Uterus (tissue), 3 donors: ENCODE measurements at regions not wholly inside any gene's neighbourhood (a gene's known extent, or its start where the extent isn't known, plus 50 kb on each side); places are given as distances from the start of the nearest gene placed in this dataset.
A peak's percentile ranks its signal among the peaks of the same experiment; 100 is the strongest.

ENCODE experiments used
- DNase-seq, 2 donors: peaks; one replicate each; pipeline ENCODE4 v3.0.0-alpha.2; 2019 to 2020
- H3K27ac ChIP-seq, 2 donors: fragments of 200-600 bp; sonication (generic); 1 replicate in 1 of 2; 2 replicates in 1 of 2; pipeline ENCODE4 v1.5.1; 2016 to 2018
- H3K27me3 ChIP-seq, 2 donors: fragments of 200-600 bp; sonication (generic); one replicate each; pipeline ENCODE4 v1.5.1; 2018 to 2019; ENCODE audit warnings: control low read depth in 1 of 2
- H3K36me3 ChIP-seq, 2 donors: fragments of 200-600 bp; sonication (generic); one replicate each; pipeline ENCODE4 v1.5.1; 2019; ENCODE audit warnings: control low read depth in 1 of 2
- H3K4me1 ChIP-seq, 2 donors: fragments of 200-600 bp; sonication (generic); one replicate each; pipeline ENCODE4 v1.5.1; 2018 to 2019; ENCODE audit warnings: control low read depth in 1 of 2
- H3K4me3 ChIP-seq, 2 donors: fragments of 200-600 bp; sonication (generic); 1 replicate in 1 of 2; 2 replicates in 1 of 2; pipeline ENCODE4 v1.5.1; 2018 to 2019; ENCODE audit warnings: mild to moderate bottlenecking in 1 of 2
- H3K9me3 ChIP-seq, 2 donors: fragments of 200-600 bp; sonication (generic); one replicate each; pipeline ENCODE4 v1.5.1; 2019; ENCODE audit warnings: control low read depth in 1 of 2
- CTCF ChIP-seq, 4 experiments: fragments of 200-600 bp in 2 of 4; fragments of 450-650 bp in 2 of 4; sonication (generic) in 2 of 4; IDR thresholded peaks; one replicate each; pipeline ENCODE4 v1.5.1; 2016 to 2019; ENCODE audit warnings: antibody characterized with exemption in 4 of 4, mild to moderate bottlenecking in 2 of 4, moderate library complexity in 1 of 4
- POLR2A ChIP-seq, 2 donors: fragments of 450-650 bp; IDR thresholded peaks; one replicate each; pipeline ENCODE4 v1.6.1; 2016; ENCODE audit warnings: antibody characterized with exemption in 2 of 2, mild to moderate bottlenecking in 1 of 2, moderate library complexity in 1 of 2
- intact Hi-C: fragments of 100-400 bp; cut with DNase I; formaldehyde crosslinking; loops from one replicate; pipeline ENCODE4 v1.15.1; 2023; ENCODE audit warnings: low total_unique reads
- donor health status: DM: yes; HTN: yes; CAD: no.

GRCh38 chr10:42932735-42933447, 144.0 kb upstream of the RET start:
- Histone ChIP-seq H3K36me3 (no peaks in the 10 kb centered on the region), H3K27ac (no peak overlapping the region), H3K27me3 (peaks cover 0 to 15% of the 10 kb centered on the region in 2 donors), H3K9me3 (no peaks in the 10 kb centered on the region), H3K4me1 (no peaks in the 10 kb centered on the region), H3K4me3 (no peak overlapping the region)
- no peak for DNase-seq
- intact Hi-C loops, result no loop called here
- no peak for TF ChIP-seq CTCF (IDR thresholded peaks at IDR 0.05)
- no peak for TF ChIP-seq POLR2A (IDR thresholded peaks at IDR 0.05)

GRCh38 chr10:42933448-42934340, 143.2 kb upstream of the RET start:
- peak in 1 of 2 donors; percentile 24 for DNase-seq
- H3K27me3 ChIP-seq, result peaks cover 0 to 15% of the 10 kb centered on the region in 2 donors

GRCh38 chr10:42934351-42934811, 142.5 kb upstream of the RET start:
- no peak overlapping the region for H3K27ac ChIP-seq
- H3K9me3 ChIP-seq, result no peaks in the 10 kb centered on the region
- H3K4me3 ChIP-seq, result no peak overlapping the region
- no peaks in the 10 kb centered on the region for H3K36me3 ChIP-seq
- intact Hi-C loops, result no loop called here
- H3K27me3 ChIP-seq, result peaks cover 0 to 15% of the 10 kb centered on the region in 2 donors
- no peak for DNase-seq
- no peaks in the 10 kb centered on the region for H3K4me1 ChIP-seq
- TF ChIP-seq CTCF (IDR thresholded peaks at IDR 0.05), result no peak
- TF ChIP-seq POLR2A (IDR thresholded peaks at IDR 0.05), result no peak

More at GRCh38 chr10:42933448-42934340, 143.2 kb upstream of the RET start:
- H3K27ac ChIP-seq, result no peak overlapping the region
- H3K4me1 ChIP-seq, result no peaks in the 10 kb centered on the region
- H3K9me3 ChIP-seq, result no peaks in the 10 kb centered on the region
- intact Hi-C loops, result no loop called here
- no peaks in the 10 kb centered on the region for H3K36me3 ChIP-seq
- TF ChIP-seq POLR2A (IDR thresholded peaks at IDR 0.05) (no peak), CTCF (IDR thresholded peaks at IDR 0.05) (no peak)
- no peak overlapping the region for H3K4me3 ChIP-seq

- Histone ChIP-seq H3K27ac (no peak overlapping the region), H3K27me3 (peaks cover 0 to 15% of the 10 kb centered on the region in 2 donors), H3K9me3 (no peaks in the 10 kb centered on the region), H3K36me3 (no peaks in the 10 kb centered on the region), H3K4me3 (no peak overlapping the region), H3K4me1 (no peaks in the 10 kb centered on the region)
- intact Hi-C loops, result no loop called here
- no peak for TF ChIP-seq CTCF (IDR thresholded peaks at IDR 0.05)
- no peak for TF ChIP-seq POLR2A (IDR thresholded peaks at IDR 0.05)
- no peak for DNase-seq
Observed at GRCh38 chr10:42934842-42935241, 142.0 kb upstream of the RET start.

- TF ChIP-seq POLR2A (IDR thresholded peaks at IDR 0.05), result no peak
- TF ChIP-seq CTCF (IDR thresholded peaks at IDR 0.05), result no peak
- H3K4me1 ChIP-seq, result no peaks in the 10 kb centered on the region
- no peak for DNase-seq
- intact Hi-C loops, result no loop called here
- no peak overlapping the region for H3K27ac ChIP-seq
- H3K36me3 ChIP-seq, result no peaks in the 10 kb centered on the region
- H3K4me3 ChIP-seq, result no peak overlapping the region
- no peaks in the 10 kb centered on the region for H3K9me3 ChIP-seq
- peaks cover 0 to 15% of the 10 kb centered on the region in 2 donors for H3K27me3 ChIP-seq
Observed at GRCh38 chr10:42935466-42935865, 141.4 kb upstream of the RET start.
